GM12878 (cell line): ENCODE measurements at regions not wholly inside any gene's neighbourhood (a gene's known extent, or its start where the extent isn't known, plus 50 kb on each side); places are given as distances from the start of the nearest gene placed in this dataset.

Experiments
- ATAC-seq: fragments of 200-7000 bp; cut with Tn5 transposase; 3 replicates; pipeline ENCODE4 v1.9.1; 2020; ENCODE audit warnings: mild to moderate bottlenecking, moderate library complexity
- BruUV-seq: library from RNA; stranded (reverse); fragments of 400-500 nt; replicated peaks from 2 replicates; lab custom pipeline; 2021; lab: Mats Ljungman, UMichigan
- CTCF ChIA-PET: fragments of 300-600 bp; sonication (Branson Sonifier 250); formaldehyde crosslinking; extraction: SDS; loops from one replicate; lab custom pipeline; 2021; ENCODE audit warnings: inconsistent platforms; lab: Yijun Ruan, JAX
- POLR2A ChIA-PET: fragments of 350-600 bp; formaldehyde crosslinking; extraction: SDS; loops from one replicate; lab custom pipeline; 2021; ENCODE audit warnings: inconsistent platforms; lab: Charles Lee
- RAD21 ChIA-PET: fragments of 300-600 bp; sonication (Branson Sonifier 250); formaldehyde crosslinking; loops from one replicate; lab custom pipeline; 2023; ENCODE audit warnings: antibody characterized with exemption; ENCODE audit not compliant: unreplicated experiment; lab: Charles Lee
- SMC1A ChIA-PET: fragments of 300-600 bp; sonication (Branson Sonifier 250); formaldehyde crosslinking; loops from one replicate; lab custom pipeline; 2023; ENCODE audit not compliant: unreplicated experiment, uncharacterized antibody; lab: Charles Lee
- DNase-seq: peaks from one replicate; pipeline ENCODE4 v3.0.0-alpha.2; 2011; ENCODE audit warnings: low read depth, low spot score
- FAIRE-seq: peaks from 3 replicates; lab custom pipeline; 2011; peaks lifted over from hg19 to GRCh38; lab: Jason Lieb, UNC
- H2AFZ ChIP-seq: 2 replicates; pipeline ENCODE4 v1.6.0; 2011; ENCODE audit warnings: low read depth, low read length, control low read depth; ENCODE audit not compliant: control insufficient read depth
- H3K27ac ChIP-seq: 2 replicates; pipeline ENCODE4 v1.5.1; 2011; ENCODE audit warnings: control low read depth; ENCODE audit not compliant: control insufficient read depth, insufficient read depth
- H3K27me3 ChIP-seq, 2 experiments: replicated peaks in 1 of 2; 2 replicates each; pipeline versions ENCODE4 v1.6.0 to v1.6.1; 2011; ENCODE audit warnings: low read length in 1 of 2; ENCODE audit not compliant: control insufficient read depth in 2 of 2, insufficient read depth in 2 of 2
- H3K36me3 ChIP-seq, 2 experiments: 2 replicates each; pipeline ENCODE4 v1.5.1; 2011; ENCODE audit warnings: low read length in 1 of 2; ENCODE audit not compliant: control insufficient read depth in 2 of 2, insufficient read depth in 2 of 2
- H3K4me1 ChIP-seq: 2 replicates; pipeline ENCODE4 v1.6.1; 2011; ENCODE audit warnings: mild to moderate bottlenecking, low read length, moderate library complexity, mixed read lengths; ENCODE audit not compliant: control insufficient read depth, insufficient read depth
- H3K4me2 ChIP-seq: 2 replicates; pipeline ENCODE4 v1.6.0; 2011; ENCODE audit warnings: control low read depth; ENCODE audit not compliant: control insufficient read depth, insufficient read depth
- H3K4me3 ChIP-seq: fragments of 200-600 bp; sonication (generic); 2 replicates; pipeline ENCODE4 v1.5.1; 2016
- H3K79me2 ChIP-seq: 2 replicates; pipeline ENCODE4 v1.6.0; 2011; ENCODE audit warnings: low read length; ENCODE audit not compliant: control insufficient read depth, insufficient read depth
- H3K9ac ChIP-seq: 2 replicates; pipeline ENCODE4 v1.8.0; 2011; ENCODE audit warnings: low read length, control low read depth, mixed read lengths; ENCODE audit not compliant: control insufficient read depth, insufficient read depth
- H3K9me3 ChIP-seq: replicated peaks from 3 replicates; pipeline ENCODE4 v1.5.1; 2011; ENCODE audit warnings: mild to moderate bottlenecking, low read length; ENCODE audit not compliant: control insufficient read depth, insufficient read depth
- H4K20me1 ChIP-seq: 2 replicates; pipeline ENCODE4 v1.6.0; 2011; ENCODE audit not compliant: control insufficient read depth, insufficient read depth
- ESRRA ChIP-seq: IDR thresholded peaks from 2 replicates; pipeline ENCODE4 v1.6.1; 2012; ENCODE audit warnings: mild to moderate bottlenecking, low read length, improper control_type of control experiment
- JUND ChIP-seq: IDR thresholded peaks from 2 replicates; pipeline ENCODE4 v1.6.1; 2012; ENCODE audit warnings: low read depth, mild to moderate bottlenecking, low read length, improper control_type of control experiment, moderate library complexity
- POLR2AphosphoS5 ChIP-seq: IDR thresholded peaks from 2 replicates; pipeline ENCODE4 v1.6.1; 2011; ENCODE audit warnings: mild to moderate bottlenecking, low read length, inconsistent platforms
- RBBP5 ChIP-seq: fragments of 200-600 bp; sonication (generic); conservative IDR thresholded peaks from 2 replicates; pipeline ENCODE4 v1.6.1; 2016
- TBL1XR1 ChIP-seq: IDR thresholded peaks from 2 replicates; pipeline ENCODE4 v1.6.1; 2012; ENCODE audit warnings: low read depth, low read length, improper control_type of control experiment
- WRNIP1 ChIP-seq: IDR thresholded peaks from 2 replicates; pipeline ENCODE4 v1.6.1; 2011; ENCODE audit warnings: low read depth, low read length, improper control_type of control experiment, borderline replicate concordance
- YBX1 ChIP-seq: fragments of 450-650 bp; IDR thresholded peaks from 2 replicates; pipeline ENCODE4 v1.6.1; 2016; ENCODE audit warnings: antibody characterized with exemption
- WGBS: methylation state at CpG from one replicate; pipeline ENCODE4 v1.1.6; 2016; ENCODE audit warnings: low lambda C conversion rate; ENCODE audit not compliant: insufficient replicate concordance, insufficient coverage; ENCODE audit errors: missing lambda C conversion rate; 5-methylcytosine and 5-hydroxymethylcytosine counted together
- in situ Hi-C: fragments of 300-500 bp; cut with MboI; formaldehyde crosslinking; loops from 9 replicates; pipeline ENCODE4 v1.14.3; 2018; ENCODE audit warnings: mixed read lengths
- intact Hi-C: fragments of 100-400 bp; cut with micrococcal nuclease; formaldehyde crosslinking; loops from one replicate; pipeline ENCODE4 v1.14.2; 2022; ENCODE audit not compliant: unreplicated experiment

DNA sequence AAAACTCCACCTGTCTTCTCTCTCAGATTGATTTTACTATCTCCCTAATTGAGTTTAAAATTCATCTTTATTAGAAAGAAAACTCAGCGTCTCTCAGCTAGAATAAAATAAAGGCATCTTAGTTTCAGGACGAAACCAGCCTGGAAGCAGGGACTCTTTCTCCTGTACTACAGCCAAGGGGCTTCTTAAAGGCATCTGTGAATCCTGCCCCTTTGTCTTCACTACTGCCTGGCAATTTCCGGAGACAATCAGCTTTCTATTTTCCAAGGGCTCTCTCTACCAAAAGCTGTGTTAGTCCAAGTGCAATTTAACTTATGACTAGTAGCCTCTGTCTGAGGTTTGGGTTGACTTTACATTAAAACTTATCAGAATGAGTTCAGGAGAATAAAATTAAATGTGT lies 623.3 kb upstream of the FOXG1 start:
- no peak for TF ChIP-seq YBX1
- no peak for TF ChIP-seq WRNIP1
- SMC1A ChIA-PET = no interaction called here
- FAIRE-seq = no peak
- 35% methylated on average over 3 of the region's 3 CpGs for WGBS
- POLR2A ChIA-PET = no interaction called here
- no peak overlapping the region for H3K4me2 ChIP-seq
- no peak overlapping the region for H3K9ac ChIP-seq
- H3K27me3 ChIP-seq = no peaks in the 10 kb centered on the region
- no peak for ATAC-seq
- H3K9me3 ChIP-seq = no peaks in the 10 kb centered on the region
- no TSS peak for BruUV-seq
- no peaks in the 10 kb centered on the region for H3K79me2 ChIP-seq
- in situ Hi-C loops (no loop called here), intact Hi-C loops (no loop called here)
- H3K36me3 ChIP-seq = no peaks in the 10 kb centered on the region
- no peak for DNase-seq
- H3K4me1 ChIP-seq = no peaks in the 10 kb centered on the region
- no peak overlapping the region for H3K4me3 ChIP-seq
- no peak overlapping the region for H2AFZ ChIP-seq
- RAD21 ChIA-PET = no interaction called here
- H4K20me1 ChIP-seq = no peaks in the 10 kb centered on the region
- CTCF ChIA-PET = no interaction called here
- H3K27ac ChIP-seq = no peak overlapping the region

DNA sequence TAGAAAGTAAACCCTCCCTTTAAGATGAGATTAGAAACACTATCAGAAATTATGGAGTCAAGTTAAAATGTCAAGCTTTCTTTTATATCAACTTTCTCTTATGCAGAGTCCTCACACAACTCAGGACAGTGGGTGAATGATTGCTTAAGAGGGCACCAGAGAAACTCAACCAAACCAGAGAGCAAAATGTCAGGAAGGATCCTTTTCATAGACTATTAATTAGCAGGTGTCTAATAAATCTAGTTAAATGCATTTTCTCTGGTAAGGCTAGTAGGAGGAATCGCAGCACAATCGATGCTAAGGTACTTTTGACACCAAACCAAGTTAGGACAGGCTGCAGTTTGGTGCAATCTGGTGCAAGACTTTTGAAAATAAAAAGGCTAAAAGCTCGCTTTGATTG lies 614.7 kb upstream of the FOXG1 start:
- WGBS = 3% methylated on average over 3 of the region's 3 CpGs
- no peak for ATAC-seq

More for the DNA sequence above, 614.7 kb upstream of the FOXG1 start:
- H3K9ac ChIP-seq = no peak overlapping the region
- no peak overlapping the region for H3K4me2 ChIP-seq
- no peaks in the 10 kb centered on the region for H3K79me2 ChIP-seq
- H3K9me3 ChIP-seq = no peaks in the 10 kb centered on the region
- no peaks in the 10 kb centered on the region for H3K27me3 ChIP-seq
- no peaks in the 10 kb centered on the region for H3K36me3 ChIP-seq
- ChIA-PET SMC1A (no interaction called here), RAD21 (no interaction called here), POLR2A (no interaction called here), CTCF (no interaction called here)
- H4K20me1 ChIP-seq = no peaks in the 10 kb centered on the region
- TF ChIP-seq RBBP5 (no peak), TBL1XR1 (no peak), ESRRA (no peak), POLR2AphosphoS5 (no peak), JUND (no peak)
- H2AFZ ChIP-seq = no peak overlapping the region
- intact Hi-C loops (no loop called here), in situ Hi-C loops (no loop called here)
- no TSS peak for BruUV-seq
- H3K27ac ChIP-seq = no peak overlapping the region
- DNase-seq (no peak), FAIRE-seq (no peak)
- H3K4me3 ChIP-seq = no peak overlapping the region
- H3K4me1 ChIP-seq = no peaks in the 10 kb centered on the region
